ENCODE measurements at regions not wholly inside any gene's neighbourhood (a gene's known extent, or its start where the extent isn't known, plus 50 kb on each side); places are given as distances from the start of the nearest gene placed in this dataset.

DNA sequence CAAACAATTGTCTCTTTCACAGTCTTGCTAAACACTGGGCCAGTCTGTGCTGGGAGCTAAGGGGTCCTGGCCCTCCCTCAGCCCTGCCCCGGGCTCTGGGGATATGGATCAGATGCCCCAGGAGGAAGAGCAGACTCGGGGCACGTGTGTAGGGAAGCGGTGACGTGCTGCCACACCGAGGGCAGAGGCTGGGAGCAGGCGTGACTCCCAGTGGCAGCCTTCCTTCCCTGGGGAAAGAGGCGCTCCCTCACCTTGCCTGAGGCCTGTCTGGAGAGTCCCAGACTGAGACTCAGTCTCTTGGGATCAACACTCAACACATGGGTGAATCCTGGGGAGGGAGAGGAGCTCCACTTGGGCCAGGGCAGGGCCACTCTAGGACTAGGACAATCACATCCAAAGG, 54.1 kb upstream of the GRIP2 start:
- 20% methylated on average over 2 of the region's 8 CpGs; no CpG with 5 or more reads in 1 of the 2 experiments for WGBS, 2 experiments (ENCODE audit: extremely low coverage in 2 of 2, insufficient read length in 1 of 2)

More for the DNA sequence above, 54.1 kb upstream of the GRIP2 start:
- no TSS peak for BruUV-seq (replicated peaks)
- H3K4me2 ChIP-seq (ENCODE audit: low read depth, low read length) = no peak overlapping the region
- H3K27me3 ChIP-seq (ENCODE audit: control insufficient read depth, insufficient read depth, low read length) = peaks cover 16% of the 10 kb centered on the region
- H4K8ac ChIP-seq (ENCODE audit: low read depth in 2 of 2, low read length in 2 of 2) = no peak overlapping the region
- H3K9ac ChIP-seq (ENCODE audit: low read depth, low read length) = no peak overlapping the region
- H3K9me3 ChIP-seq (ENCODE audit: control insufficient read depth, insufficient read depth, low read length) = no peaks in the 10 kb centered on the region
- no peak overlapping the region for H3K4ac ChIP-seq (ENCODE audit: low read depth, low read length)
- no peak overlapping the region for H3K27ac ChIP-seq (ENCODE audit: insufficient read depth, low read length)
- H2BK20ac ChIP-seq (ENCODE audit: low read depth, low read length) = no peak overlapping the region
- no peaks in the 10 kb centered on the region for H3K4me1 ChIP-seq (ENCODE audit: control insufficient read depth, insufficient read depth, low read length)
- no peak overlapping the region for H4K5ac ChIP-seq (ENCODE audit: low read depth, low read length)
- ATAC-seq (ENCODE audit: low read depth) (no peak), DNase-seq (no peak)
- H3K14ac ChIP-seq (replicated peaks; ENCODE audit: low read depth, low read length) = no peak overlapping the region
- H3K4me3 ChIP-seq (ENCODE audit: insufficient read depth, low read depth, low read length) = no peak overlapping the region
- no peak for TF ChIP-seq MXI1 (IDR thresholded peaks at IDR 0.05; ENCODE audit: borderline replicate concordance, low read depth, low read length)
- TF ChIP-seq MAZ (IDR thresholded peaks at IDR 0.05; ENCODE audit: borderline replicate concordance, low read depth, low read length) = no peak
- TF ChIP-seq RAD21 (IDR thresholded peaks at IDR 0.05; ENCODE audit: low read length) = no peak
- TF ChIP-seq BHLHE40 (IDR thresholded peaks at IDR 0.05; ENCODE audit: low read depth, low read length) = no peak
- TF ChIP-seq RCOR1 (IDR thresholded peaks at IDR 0.05; ENCODE audit: insufficient replicate concordance, low read length) = no peak
- no peaks in the 10 kb centered on the region for H3K79me1 ChIP-seq (ENCODE audit: low read depth in 1 of 2, low read length in 2 of 2)
- no peak overlapping the region for H2BK15ac ChIP-seq (ENCODE audit: low read depth, low read length)
- ChIA-PET CTCF (no interaction called here), POLR2A (ENCODE audit: unreplicated experiment) (no interaction called here)
- no peak overlapping the region for H3K18ac ChIP-seq (ENCODE audit: low read depth, low read length)
- H2BK5ac ChIP-seq (ENCODE audit: low read depth, low read length, poor library complexity, severe bottlenecking) = no peak overlapping the region
- H3K9me1 ChIP-seq (ENCODE audit: insufficient read depth, low read length) = no peaks in the 10 kb centered on the region
- in situ Hi-C loops (cut with MboI; ENCODE audit: low sequenced_read_pairs) (no loop called here), dilution Hi-C loops (cut with HindIII; ENCODE audit: low sequenced_read_pairs, unreplicated experiment) (no loop called here), intact Hi-C loops (cut with micrococcal nuclease) (no loop called here)
- no peaks in the 10 kb centered on the region for H3K36me3 ChIP-seq (ENCODE audit: control insufficient read depth, insufficient read depth, low read length)
- H2AFZ ChIP-seq (replicated peaks; ENCODE audit: low read length, poor library complexity) = no peak overlapping the region
- H3K56ac ChIP-seq (ENCODE audit: extremely low read depth, insufficient read depth, low read length) = no peak overlapping the region
- no peaks in the 10 kb centered on the region for H4K20me1 ChIP-seq (ENCODE audit: insufficient read depth, low read length)
- peak overlapping the region; percentile 28 for H2AK9ac ChIP-seq (replicated peaks; ENCODE audit: low read depth, low read length, poor library complexity)
- H3K23ac ChIP-seq (ENCODE audit: low read depth, low read length) = no peak overlapping the region
- no peak overlapping the region for H2AK5ac ChIP-seq (ENCODE audit: low read depth, low read length)
- no peak overlapping the region for H2BK120ac ChIP-seq (ENCODE audit: low read depth, low read length)
- no peak overlapping the region for H4K91ac ChIP-seq (ENCODE audit: insufficient read depth, low read depth, low read length)

Data from IMR-90 (cell line).